NCI-H526 (cell line): ENCODE measurements at regions not wholly inside any gene's neighbourhood (a gene's known extent, or its start where the extent isn't known, plus 50 kb on each side); places are given as distances from the start of the nearest gene placed in this dataset.
"Not testable (repeated sequence)": the region's sequence is repeated elsewhere in the genome, so short reads cannot be mapped to it uniquely, and the experiment has no call there.

Experiments
- DNase-seq, 2 experiments: peaks; one replicate each; lab custom pipeline; 2025; lab: John Stamatoyannopoulos, UW

DNA sequence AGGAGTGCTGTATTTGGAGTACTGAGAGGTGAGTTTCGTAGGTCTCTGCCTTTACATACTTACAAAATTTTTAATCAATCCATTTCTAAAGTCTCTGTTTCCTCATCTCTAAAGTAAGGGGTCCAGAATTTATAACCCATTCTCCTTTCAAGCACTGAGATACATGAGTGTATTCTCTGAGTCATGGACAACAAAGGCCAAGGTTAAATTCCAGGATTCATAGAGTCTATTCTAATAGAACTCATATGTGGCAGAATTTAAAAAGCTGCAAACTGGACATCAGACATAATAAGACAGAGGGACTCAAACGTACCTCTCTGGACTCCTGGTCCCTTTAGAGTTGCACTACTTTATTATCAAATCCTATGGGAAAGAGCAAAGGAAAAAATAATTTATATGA, 112.5 kb upstream of the SLIT3 start:
- no peak for DNase-seq

- no peak for DNase-seq
Measured at GRCh38 chr5:169412831-169413230, 111.9 kb upstream of the SLIT3 start.

- DNase-seq = no peak
Measured at GRCh38 chr5:169411786-169412430, 111.0 kb upstream of the SLIT3 start.

DNA sequence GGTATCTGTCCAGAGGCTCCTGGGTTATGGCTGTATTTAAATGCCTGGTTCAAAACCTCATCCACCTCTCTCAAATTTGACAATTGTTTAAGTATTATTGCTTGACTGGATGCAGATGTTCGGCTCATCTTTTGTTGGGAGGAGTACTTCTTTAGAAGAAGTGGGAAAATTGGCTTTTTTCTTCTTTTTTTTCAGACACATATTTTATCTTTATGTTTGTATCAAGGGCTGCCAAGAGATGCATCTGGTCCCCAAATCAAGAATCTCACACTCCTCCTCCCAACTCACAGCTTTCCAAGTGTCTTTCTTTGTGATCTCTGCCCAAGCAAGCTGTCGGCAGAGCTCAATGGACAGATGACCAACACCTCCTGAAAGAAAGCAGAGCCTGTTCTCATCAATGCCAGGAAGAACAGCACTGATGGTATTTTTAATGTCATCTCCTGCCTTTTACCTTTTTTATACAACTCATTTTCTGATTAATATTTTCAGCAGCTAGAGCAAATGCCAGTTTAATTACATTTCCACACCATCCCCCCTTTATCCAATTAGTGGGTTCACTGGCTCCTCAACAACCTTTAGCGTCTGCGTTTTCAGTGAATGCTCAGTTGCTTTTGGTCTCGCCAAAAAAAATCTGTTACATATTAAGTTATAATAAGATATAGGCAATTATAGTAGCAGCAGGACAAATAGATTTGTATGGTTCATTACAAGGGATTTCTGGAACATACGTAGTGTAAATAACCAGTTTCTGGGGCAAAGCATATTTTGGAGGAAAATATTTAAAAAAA, 110.3 kb upstream of the SLIT3 start:
- no peak for DNase-seq

DNA sequence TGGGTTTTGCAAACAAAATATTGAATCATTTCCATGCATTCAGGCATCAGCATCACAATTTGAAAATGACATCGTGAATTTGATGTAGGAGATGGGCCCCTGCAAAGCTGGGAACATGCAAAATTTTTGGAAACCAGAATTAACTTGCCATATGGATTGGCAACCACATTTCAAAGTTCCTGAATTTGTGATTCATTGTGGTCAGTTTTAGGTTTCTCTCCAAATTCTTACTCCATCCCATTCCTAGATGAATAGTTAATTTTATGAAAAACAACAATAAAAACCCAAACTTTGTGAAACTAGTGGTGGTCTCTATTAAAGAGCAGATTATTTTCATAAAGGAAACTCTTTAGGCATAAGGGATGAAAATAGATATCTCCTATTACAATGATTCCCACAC, 107.8 kb upstream of the SLIT3 start:
- DNase-seq = no peak

DNA sequence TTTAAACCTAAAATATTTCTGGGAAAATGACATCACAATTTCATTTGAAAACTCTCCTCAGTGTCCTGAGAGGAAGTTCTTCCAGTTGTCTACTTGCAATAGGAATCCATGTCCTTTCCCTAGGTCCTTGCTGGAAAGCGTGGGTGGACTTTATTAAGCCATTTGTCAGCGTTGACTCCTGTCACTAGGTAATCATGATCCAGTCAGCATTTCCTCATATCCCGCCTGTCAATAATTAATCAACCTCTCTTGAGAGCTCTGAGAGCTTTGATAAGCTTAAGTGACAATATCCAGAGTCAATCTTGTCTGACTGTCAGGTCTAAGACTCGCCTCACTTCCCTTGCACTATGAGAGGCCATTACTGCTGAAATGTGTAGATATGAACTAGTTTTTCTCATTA, 107.2 kb upstream of the SLIT3 start:
- DNase-seq = no peak

- DNase-seq = no peak
Measured at GRCh38 chr5:169404223-169404622, 103.3 kb upstream of the SLIT3 start.

- DNase-seq = no peak
Measured at GRCh38 chr5:169398515-169398914, 97.6 kb upstream of the SLIT3 start.

DNA sequence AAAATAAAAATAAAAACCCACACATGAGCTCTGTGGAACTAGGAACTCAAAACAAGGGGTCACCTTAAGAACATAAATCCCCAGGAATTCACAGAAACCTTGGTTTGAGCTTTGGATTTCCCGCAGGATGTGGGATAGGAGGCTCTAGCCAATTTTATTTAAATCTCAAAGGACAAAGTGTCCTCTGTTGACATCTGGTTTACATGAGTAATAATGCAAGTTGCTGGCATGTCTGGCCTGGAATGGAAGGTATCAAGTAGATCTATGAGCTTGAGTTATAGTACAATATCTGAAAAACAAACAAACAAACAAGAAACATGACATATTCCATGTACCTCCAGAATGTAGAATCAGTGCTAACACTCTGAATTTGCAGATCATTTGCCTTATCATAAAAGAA, 94.2 kb upstream of the SLIT3 start:
- DNase-seq = no peak

DNA sequence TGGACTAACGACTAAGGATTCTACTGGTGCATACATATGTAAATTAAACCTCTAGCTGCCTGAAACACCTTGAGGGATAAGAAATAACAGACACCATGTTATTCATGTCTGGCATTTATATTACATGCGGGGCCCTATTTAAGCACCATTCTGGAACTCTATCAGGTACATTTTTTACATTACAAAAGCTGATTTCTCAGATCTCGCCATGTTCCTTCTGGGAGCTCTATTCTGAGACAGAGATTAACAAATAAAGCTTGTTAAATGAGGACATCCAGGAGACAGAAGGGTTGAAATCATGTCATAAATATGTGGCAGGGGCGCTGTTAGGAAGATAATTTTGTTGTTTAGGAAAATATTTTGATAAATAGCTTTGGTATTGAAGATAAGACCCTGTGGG, 93.4 kb upstream of the SLIT3 start:
- no peak for DNase-seq

GRCh38 chr5:169393907-169394306, 93.0 kb upstream of the SLIT3 start:
- no peak for DNase-seq

DNA sequence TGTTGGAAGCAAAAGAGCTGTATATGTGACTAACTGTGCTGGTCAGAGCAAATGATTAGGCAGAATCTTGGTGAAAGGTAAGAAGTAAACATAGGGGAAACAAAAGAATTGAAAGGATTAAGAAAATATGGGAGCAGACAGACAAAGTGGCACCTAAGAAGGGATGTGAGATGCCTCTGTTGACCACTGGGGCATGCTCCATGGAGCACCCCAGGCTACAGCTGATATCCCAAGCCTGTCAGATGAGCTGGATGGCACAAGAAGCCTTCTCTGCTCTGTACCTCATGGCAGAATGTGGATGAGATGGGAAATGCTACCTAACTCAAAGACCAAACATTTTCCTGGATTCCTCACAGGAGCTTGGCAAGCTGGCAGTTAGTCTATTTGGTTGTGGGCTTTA, 89.3 kb upstream of the SLIT3 start:
- no peak for DNase-seq

DNA sequence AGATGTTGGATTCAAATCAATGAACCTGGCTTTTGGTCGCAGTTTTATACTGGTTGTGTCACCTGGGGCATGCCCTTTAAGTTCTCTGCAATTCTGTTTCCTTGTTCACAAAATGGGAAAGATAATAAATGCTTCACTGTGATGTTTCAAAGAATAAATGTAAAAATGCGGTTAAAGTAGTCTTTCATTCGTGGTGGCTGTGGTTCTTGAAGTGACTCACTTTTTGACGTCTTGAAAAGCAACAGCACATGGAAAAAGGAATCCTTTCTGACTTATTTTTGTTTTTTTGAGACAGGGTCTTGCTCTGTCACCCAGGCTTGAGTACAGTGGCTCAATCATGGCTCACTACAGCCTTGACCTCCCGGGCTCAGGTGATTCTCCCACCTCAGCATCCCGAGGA, 88.4 kb upstream of the SLIT3 start:
- no peak for DNase-seq

DNA sequence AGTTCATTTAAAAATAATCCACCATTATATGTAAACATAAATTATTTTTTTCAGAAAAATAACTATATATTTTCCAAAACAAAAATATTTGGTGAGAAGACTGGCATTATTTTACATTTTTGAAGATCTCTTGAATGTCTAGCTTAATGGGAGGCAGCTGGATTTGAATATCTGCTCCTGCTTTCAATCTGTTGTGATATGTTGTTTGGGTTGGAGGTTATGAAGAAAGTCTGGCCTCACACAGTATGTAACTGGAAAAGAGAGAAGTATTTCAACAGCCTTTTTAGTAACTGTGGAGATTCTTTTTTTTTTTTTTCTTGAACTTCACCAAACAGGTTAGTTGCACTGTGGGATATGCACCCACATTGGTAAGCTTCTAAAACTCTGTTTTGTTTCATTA, 84.7 kb upstream of the SLIT3 start:
- DNase-seq = no peak

DNA sequence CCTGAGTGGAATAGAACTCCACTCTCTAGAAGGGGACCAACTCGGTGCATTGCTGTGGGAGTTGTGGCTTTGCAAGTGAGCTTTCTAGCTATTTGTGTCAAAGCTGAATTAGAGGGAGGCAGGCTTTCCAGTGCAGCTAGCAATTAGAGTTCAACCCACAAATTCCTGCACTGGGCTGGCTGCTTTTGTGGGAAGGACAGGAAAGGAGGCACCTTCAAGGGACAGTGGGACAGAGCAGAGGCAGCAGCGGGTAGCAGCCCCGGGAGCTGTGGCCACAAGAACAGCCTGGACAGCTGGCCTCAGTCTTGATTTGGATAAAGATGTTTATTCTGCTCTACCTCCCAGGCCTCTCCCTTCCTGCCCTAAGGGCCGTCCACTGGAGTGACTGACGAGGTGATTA, 83.7 kb upstream of the SLIT3 start:
- DNase-seq = no peak

DNA sequence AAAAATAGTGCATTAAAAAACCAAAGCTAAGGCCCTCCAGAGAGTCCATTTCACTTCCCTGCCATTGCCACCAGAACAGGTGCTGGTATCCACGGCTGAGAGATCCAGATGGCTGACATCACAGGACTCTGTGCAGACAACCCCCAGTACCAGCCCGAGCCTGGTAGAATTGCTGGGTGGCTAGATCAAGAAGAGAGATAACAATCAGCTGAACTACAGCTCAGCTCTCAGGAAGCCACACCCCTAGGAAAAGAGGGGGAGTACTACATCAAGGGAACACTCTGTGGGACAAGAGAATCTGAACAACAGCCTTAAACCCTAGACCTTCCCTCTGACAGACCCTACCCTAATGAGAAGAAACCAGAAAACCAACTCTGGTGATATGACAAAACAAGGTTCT, 73.8 kb upstream of the SLIT3 start:
- no peak for DNase-seq

DNA sequence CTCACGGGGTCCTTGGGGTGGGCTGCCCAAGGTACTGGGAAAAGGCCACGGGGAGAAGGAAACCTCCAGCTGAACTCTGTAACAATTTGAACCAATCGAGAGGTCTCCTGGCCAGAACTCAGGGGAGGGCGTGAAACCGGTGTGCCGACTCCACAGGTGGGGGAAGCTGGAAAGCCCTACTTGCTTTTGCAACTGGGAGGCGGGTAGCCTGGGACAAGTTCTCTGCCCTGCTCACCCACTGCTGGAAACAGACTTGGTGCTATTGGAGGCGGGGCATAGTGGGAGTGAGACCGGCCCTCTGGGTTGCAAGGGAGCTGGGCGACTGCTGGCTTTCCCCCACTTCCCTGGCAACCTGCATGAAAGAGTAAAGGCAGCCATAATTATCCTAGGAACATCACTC, 73.2 kb upstream of the SLIT3 start:
- DNase-seq = no peak

DNA sequence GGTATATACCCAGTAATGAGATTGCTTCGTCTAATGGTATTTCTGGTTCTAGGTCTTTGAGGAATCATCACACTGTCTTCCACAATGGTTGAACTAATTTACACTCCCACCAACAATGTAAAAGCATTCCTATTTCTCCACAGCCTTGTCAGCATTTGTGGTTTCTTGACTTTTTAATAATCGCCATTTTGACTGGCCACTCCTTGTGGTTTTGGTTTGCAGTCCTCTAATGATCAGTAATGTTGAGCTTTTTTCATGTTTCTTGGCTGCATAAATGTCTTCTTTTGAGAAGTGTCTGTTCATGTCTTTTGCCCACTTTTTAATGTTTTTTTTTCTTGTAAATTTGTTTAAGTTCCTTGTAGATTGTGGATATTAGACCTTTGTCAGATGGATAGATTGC, 70.9 kb upstream of the SLIT3 start:
- not testable (repeated sequence) for DNase-seq

GRCh38 chr5:169369130-169369529, 68.2 kb upstream of the SLIT3 start:
- no peak for DNase-seq

- no peak for DNase-seq
Measured at GRCh38 chr5:169367861-169368260, 66.9 kb upstream of the SLIT3 start.

DNA sequence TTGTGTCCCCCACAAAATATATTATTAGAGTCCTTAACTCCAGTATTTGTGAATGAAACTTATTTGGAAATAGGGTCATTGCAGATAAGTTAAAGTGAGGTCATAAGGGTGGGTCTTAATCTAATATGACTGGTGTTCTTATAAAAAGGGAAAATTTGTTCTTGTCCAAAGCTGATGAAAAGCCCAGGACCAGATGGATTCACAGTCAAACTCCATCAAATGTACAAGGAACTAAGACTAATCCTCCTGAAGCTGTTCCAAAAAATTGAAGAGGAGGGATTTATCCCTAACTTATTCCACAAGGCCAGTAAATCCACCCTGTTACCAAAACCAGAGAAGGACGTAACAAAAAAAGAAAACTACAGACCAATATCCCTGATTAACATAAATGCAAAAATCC, 56.4 kb upstream of the SLIT3 start:
- no peak for DNase-seq

DNA sequence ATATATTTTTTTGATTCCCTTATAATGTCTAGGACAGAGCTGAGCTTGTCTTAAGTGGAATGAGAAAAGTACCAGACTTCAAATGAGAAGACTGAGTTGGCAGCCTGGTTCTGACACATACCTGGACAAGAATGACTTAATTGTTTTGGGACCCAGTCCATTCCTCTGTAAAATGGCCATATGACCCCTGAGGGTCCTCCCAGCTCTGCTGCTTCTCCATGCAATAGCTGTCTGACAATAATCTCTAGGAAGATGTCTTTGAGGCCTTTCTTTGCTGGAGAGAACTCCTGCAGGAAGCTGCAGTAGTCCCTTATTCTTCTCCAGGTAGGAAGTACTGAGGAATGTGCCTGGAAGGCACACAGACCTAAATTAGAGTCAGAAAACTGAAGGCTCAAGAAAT, 55.9 kb upstream of the SLIT3 start:
- no peak for DNase-seq

DNA sequence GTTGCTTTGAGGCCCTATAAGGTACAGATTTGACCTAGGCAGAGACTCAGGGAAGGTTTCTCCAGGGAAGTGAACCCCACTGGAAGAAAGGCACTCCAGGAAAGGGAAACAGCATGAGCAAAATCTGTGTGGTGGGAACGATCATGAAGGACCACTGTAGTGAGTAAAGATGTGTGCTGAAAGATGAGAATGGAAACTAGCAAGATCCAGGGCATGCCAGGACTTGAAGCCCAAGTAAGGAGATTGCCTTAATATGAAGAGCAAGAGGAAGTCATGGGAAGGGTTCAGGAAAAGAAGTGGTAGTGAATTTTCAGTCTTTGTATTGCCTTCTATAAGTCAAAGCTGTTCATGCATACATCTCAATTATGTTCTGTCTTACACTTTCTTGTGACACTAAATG, 55.2 kb upstream of the SLIT3 start:
- DNase-seq = no peak

DNA sequence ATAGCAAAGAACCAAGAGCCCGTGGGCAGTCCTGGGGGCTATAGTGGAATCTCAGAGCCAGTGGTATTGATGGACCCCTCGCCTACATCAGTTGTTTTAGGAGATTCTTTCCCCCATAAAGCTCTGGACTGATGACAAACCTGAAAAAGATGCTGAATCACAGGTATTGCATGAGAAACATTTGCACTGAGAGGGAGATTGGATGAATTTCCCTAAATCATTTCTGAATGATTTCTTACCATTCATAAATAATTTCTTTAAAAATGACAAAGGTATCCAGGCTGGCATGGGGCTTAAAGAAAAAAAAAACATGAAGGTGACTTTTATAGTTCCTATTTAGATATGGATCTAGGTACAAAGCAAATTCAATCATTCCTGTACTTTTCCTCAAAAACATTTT, 54.0 kb upstream of the SLIT3 start:
- no peak for DNase-seq
